ENCODE measurements at regions not wholly inside any gene's neighbourhood (a gene's known extent, or its start where the extent isn't known, plus 50 kb on each side); places are given as distances from the start of the nearest gene placed in this dataset.

GRCh38 chr2:183229386-183229785, 105.1 kb downstream of the NUP35 start:
- no peak for DNase-seq
- TF ChIP-seq CTCF (IDR thresholded peaks at IDR 0.05; ENCODE audit: low read depth, low read length) = no peak

GRCh38 chr2:183232161-183232865, 108.1 kb downstream of the NUP35 start:
- Histone ChIP-seq H3K36me3 (no peaks in the 10 kb centered on the region), H3K27me3 (no peaks in the 10 kb centered on the region), H3K4me1 (no peaks in the 10 kb centered on the region), H3K4me3 (ENCODE audit: low read depth, low read length) (no peak overlapping the region), H3K9me3 (no peaks in the 10 kb centered on the region)
- no peak for DNase-seq
- TF ChIP-seq CTCF (IDR thresholded peaks at IDR 0.05; ENCODE audit: low read depth, low read length) = no peak

More at GRCh38 chr2:183229386-183229785, 105.1 kb downstream of the NUP35 start:
- Histone ChIP-seq H3K36me3 (no peaks in the 10 kb centered on the region), H3K9me3 (no peaks in the 10 kb centered on the region), H3K4me1 (no peaks in the 10 kb centered on the region), H3K4me3 (ENCODE audit: low read depth, low read length) (no peak overlapping the region), H3K27me3 (no peaks in the 10 kb centered on the region)

GRCh38 chr2:183242937-183243336, 118.7 kb downstream of the NUP35 start:
- H3K9me3 ChIP-seq = no peaks in the 10 kb centered on the region
- no peaks in the 10 kb centered on the region for H3K4me1 ChIP-seq
- no peaks in the 10 kb centered on the region for H3K36me3 ChIP-seq
- no peaks in the 10 kb centered on the region for H3K27me3 ChIP-seq
- H3K4me3 ChIP-seq (ENCODE audit: low read depth, low read length) = no peak overlapping the region
- TF ChIP-seq CTCF (IDR thresholded peaks at IDR 0.05; ENCODE audit: low read depth, low read length) = no peak
- no peak for DNase-seq

- Histone ChIP-seq H3K9me3 (no peaks in the 10 kb centered on the region), H3K4me3 (ENCODE audit: low read depth, low read length) (no peak overlapping the region), H3K4me1 (no peaks in the 10 kb centered on the region), H3K27me3 (no peaks in the 10 kb centered on the region), H3K36me3 (no peaks in the 10 kb centered on the region)
- no peak for DNase-seq
- TF ChIP-seq CTCF (IDR thresholded peaks at IDR 0.05; ENCODE audit: low read depth, low read length) = no peak
Measured at GRCh38 chr2:183243758-183244157, 119.5 kb downstream of the NUP35 start.

GRCh38 chr2:183244300-183244844, 120.1 kb downstream of the NUP35 start:
- Histone ChIP-seq H3K4me1 (no peaks in the 10 kb centered on the region), H3K4me3 (ENCODE audit: low read depth, low read length) (no peak overlapping the region), H3K27me3 (no peaks in the 10 kb centered on the region), H3K9me3 (no peaks in the 10 kb centered on the region), H3K36me3 (no peaks in the 10 kb centered on the region)
- TF ChIP-seq CTCF (IDR thresholded peaks at IDR 0.05; ENCODE audit: low read depth, low read length) = 0 out of 2 replicates have a peak, but pooled peaks have one; percentile 13
- DNase-seq = peak; percentile 5

GRCh38 chr2:183248866-183249567, 124.8 kb downstream of the NUP35 start:
- H3K9me3 ChIP-seq = no peaks in the 10 kb centered on the region
- DNase-seq = no peak
- H3K27me3 ChIP-seq = no peaks in the 10 kb centered on the region
- peak; percentile 41 for TF ChIP-seq CTCF (IDR thresholded peaks at IDR 0.05; ENCODE audit: low read depth, low read length)
- no peaks in the 10 kb centered on the region for H3K4me1 ChIP-seq
- no peak overlapping the region for H3K4me3 ChIP-seq (ENCODE audit: low read depth, low read length)
- no peaks in the 10 kb centered on the region for H3K36me3 ChIP-seq
